Nephron progenitor cell (in vitro differentiated cells): ENCODE measurements at regions not wholly inside any gene's neighbourhood (a gene's known extent, or its start where the extent isn't known, plus 50 kb on each side); places are given as distances from the start of the nearest gene placed in this dataset.

Experiments used
- DNase-seq: peaks from one replicate; pipeline ENCODE4 v3.0.0; 2021
- H3K27ac Mint-ChIP-seq: 2 replicates; pipeline ENCODE4 v1.8.0; 2021; ENCODE audit warnings: mild to moderate bottlenecking, moderate library complexity, mixed read lengths
- H3K27me3 Mint-ChIP-seq: 2 replicates; pipeline ENCODE4 v1.8.0; 2021; ENCODE audit warnings: mild to moderate bottlenecking, low read depth, mixed read lengths; ENCODE audit not compliant: poor library complexity
- H3K36me3 Mint-ChIP-seq: 2 replicates; pipeline ENCODE4 v1.8.0; 2021; ENCODE audit warnings: low read depth, mixed read lengths
- H3K4me1 Mint-ChIP-seq: 2 replicates; pipeline ENCODE4 v1.8.0; 2021; ENCODE audit warnings: mixed read lengths
- H3K4me3 Mint-ChIP-seq: 2 replicates; pipeline ENCODE4 v1.8.0; 2021; ENCODE audit warnings: mild to moderate bottlenecking, moderate library complexity, mixed read lengths
- H3K9me3 Mint-ChIP-seq: 2 replicates; pipeline ENCODE4 v1.8.0; 2021; ENCODE audit warnings: mild to moderate bottlenecking, moderate library complexity, mixed read lengths
- CTCF ChIP-seq: fragments of 200-600 bp; sonication (generic); IDR thresholded peaks from 2 replicates; pipeline ENCODE4 v1.5.0; 2021; ENCODE audit warnings: antibody characterized with exemption

DNA sequence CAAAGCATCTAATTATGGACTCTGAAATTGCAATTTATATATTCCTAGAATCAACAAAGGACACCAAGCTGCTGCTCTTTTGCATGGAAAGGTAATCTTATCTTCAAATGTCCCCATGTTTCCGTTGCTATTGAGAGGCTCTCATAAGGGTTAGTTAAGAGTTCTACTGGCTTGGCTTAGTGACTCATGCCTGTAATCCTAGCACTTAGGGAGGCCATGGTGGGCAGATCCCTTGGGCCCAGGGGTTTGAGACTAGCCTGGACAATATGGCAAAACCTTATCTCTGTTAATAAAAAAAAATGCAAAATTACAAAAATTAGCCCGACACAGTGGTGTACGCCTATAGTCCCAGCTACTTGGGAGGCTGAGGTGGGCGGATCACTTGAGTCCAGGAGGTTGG, 93.4 kb upstream of the RAPGEF2 start:
- no peaks in the 10 kb centered on the region for H3K4me1 Mint-ChIP-seq
- no peaks in the 10 kb centered on the region for H3K9me3 Mint-ChIP-seq
- H3K36me3 Mint-ChIP-seq = no peaks in the 10 kb centered on the region
- no peak for DNase-seq
- TF ChIP-seq CTCF = no peak
- no peak overlapping the region for H3K4me3 Mint-ChIP-seq
- H3K27me3 Mint-ChIP-seq = no peaks in the 10 kb centered on the region
- H3K27ac Mint-ChIP-seq = no peak overlapping the region

DNA sequence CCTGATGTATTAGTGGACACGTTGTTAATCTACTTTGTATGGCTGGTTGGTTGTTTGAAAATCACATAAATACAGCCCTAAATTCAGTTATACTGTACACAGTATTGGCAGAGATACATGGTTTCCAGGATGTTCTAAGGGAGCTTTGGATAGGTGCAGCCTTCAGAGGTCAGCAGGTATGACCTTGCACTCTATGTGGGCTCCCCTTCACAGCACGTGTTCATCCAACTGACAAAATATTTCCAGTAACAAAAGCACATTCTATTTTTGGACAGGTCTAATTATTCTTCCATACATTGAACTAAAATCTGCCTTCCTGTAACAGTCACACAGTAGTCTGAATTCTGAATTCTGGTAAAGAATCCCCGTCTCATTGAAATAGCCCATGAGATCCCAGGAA, 92.8 kb upstream of the RAPGEF2 start:
- Mint-ChIP-seq H3K27ac (no peak overlapping the region), H3K4me3 (no peak overlapping the region), H3K27me3 (no peaks in the 10 kb centered on the region), H3K36me3 (no peaks in the 10 kb centered on the region), H3K4me1 (no peaks in the 10 kb centered on the region), H3K9me3 (no peaks in the 10 kb centered on the region)
- TF ChIP-seq CTCF = no peak
- no peak for DNase-seq

- H3K36me3 Mint-ChIP-seq = no peaks in the 10 kb centered on the region
- TF ChIP-seq CTCF = no peak
- no peak for DNase-seq
- H3K9me3 Mint-ChIP-seq = no peaks in the 10 kb centered on the region
- H3K4me1 Mint-ChIP-seq = peaks cover under 1% of the 10 kb centered on the region
- H3K27ac Mint-ChIP-seq = no peak overlapping the region
- H3K27me3 Mint-ChIP-seq = no peaks in the 10 kb centered on the region
- no peak overlapping the region for H3K4me3 Mint-ChIP-seq
Measured at GRCh38 chr4:159010563-159011260, 92.2 kb upstream of the RAPGEF2 start.

GRCh38 chr4:159012381-159012780, 90.5 kb upstream of the RAPGEF2 start:
- H3K36me3 Mint-ChIP-seq = no peaks in the 10 kb centered on the region
- no peak overlapping the region for H3K27ac Mint-ChIP-seq
- H3K9me3 Mint-ChIP-seq = no peaks in the 10 kb centered on the region
- DNase-seq = no peak
- no peak overlapping the region for H3K4me3 Mint-ChIP-seq
- H3K27me3 Mint-ChIP-seq = peaks cover 7% of the 10 kb centered on the region
- no peak for TF ChIP-seq CTCF
- H3K4me1 Mint-ChIP-seq = peaks cover 17% of the 10 kb centered on the region

DNA sequence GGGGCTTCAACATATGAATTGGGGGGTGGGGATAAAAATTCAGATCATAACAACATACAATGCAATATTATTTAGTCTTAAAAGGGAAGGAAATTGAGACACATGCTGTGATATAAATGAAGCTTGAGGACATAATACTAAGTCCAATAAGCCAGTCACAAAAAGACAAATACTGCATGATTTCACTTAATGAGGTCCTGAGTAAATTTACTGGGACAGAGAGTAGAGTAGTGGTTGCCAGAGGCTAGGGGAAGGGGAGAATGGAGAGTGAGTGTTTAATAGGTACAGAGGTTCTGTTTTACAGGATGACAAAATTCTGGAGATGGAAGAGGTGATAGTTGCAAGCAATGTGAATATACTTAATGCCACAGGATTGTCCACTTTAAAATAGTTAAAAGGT, 89.2 kb upstream of the RAPGEF2 start:
- no peak overlapping the region for H3K4me3 Mint-ChIP-seq

More for the DNA sequence above, 89.2 kb upstream of the RAPGEF2 start:
- H3K27me3 Mint-ChIP-seq = peaks cover 15% of the 10 kb centered on the region
- no peaks in the 10 kb centered on the region for H3K36me3 Mint-ChIP-seq
- H3K9me3 Mint-ChIP-seq = no peaks in the 10 kb centered on the region
- no peak for TF ChIP-seq CTCF
- H3K27ac Mint-ChIP-seq = no peak overlapping the region
- peaks cover 19% of the 10 kb centered on the region for H3K4me1 Mint-ChIP-seq
- no peak for DNase-seq
